GM23338 (cell line): ENCODE measurements at regions not wholly inside any gene's neighbourhood (a gene's known extent, or its start where the extent isn't known, plus 50 kb on each side); places are given as distances from the start of the nearest gene placed in this dataset.

ENCODE experiments used
- ATAC-seq: fragments of 200-7000 bp; cut with Tn5 transposase; 3 replicates; pipeline ENCODE4 v1.9.1; 2020
- DNase-seq: peaks from one replicate; pipeline ENCODE4 v3.0.0-alpha.2; 2015; ENCODE audit warnings: low spot score
- H2AFZ ChIP-seq: fragments of 200-600 bp; sonication (generic); 2 replicates; pipeline ENCODE4 v1.8.0; 2016; ENCODE audit warnings: antibody characterized with exemption, mild to moderate bottlenecking, moderate library complexity
- H3F3A ChIP-seq: fragments of 200-600 bp; sonication (generic); replicated peaks from 2 replicates; pipeline ENCODE4 v1.8.0; 2017; ENCODE audit warnings: antibody characterized with exemption, mixed run types, low read depth
- H3K27ac ChIP-seq: fragments of 200-600 bp; sonication (generic); 2 replicates; pipeline ENCODE4 v1.6.1; 2016; ENCODE audit warnings: low read depth
- H3K27me3 ChIP-seq: fragments of 200-600 bp; sonication (generic); 2 replicates; pipeline ENCODE4 v1.8.0; 2016; ENCODE audit warnings: mild to moderate bottlenecking, mixed run types, moderate library complexity; ENCODE audit not compliant: insufficient read depth
- H3K36me3 ChIP-seq: fragments of 200-600 bp; sonication (generic); 2 replicates; pipeline ENCODE4 v1.8.0; 2016; ENCODE audit warnings: mild to moderate bottlenecking; ENCODE audit not compliant: insufficient read depth
- H3K4me1 ChIP-seq: fragments of 200-600 bp; sonication (generic); 2 replicates; pipeline ENCODE4 v1.8.0; 2016; ENCODE audit warnings: mild to moderate bottlenecking, moderate library complexity; ENCODE audit not compliant: insufficient read depth
- H3K4me2 ChIP-seq: fragments of 200-600 bp; sonication (generic); 2 replicates; pipeline ENCODE4 v1.7.1; 2017; ENCODE audit warnings: mixed run types
- H3K4me3 ChIP-seq: fragments of 200-600 bp; sonication (generic); 2 replicates; pipeline ENCODE4 v1.6.1; 2016; ENCODE audit warnings: mixed run types
- H3K79me2 ChIP-seq: fragments of 200-600 bp; sonication (generic); replicated peaks from 2 replicates; pipeline ENCODE4 v1.8.0; 2017; ENCODE audit warnings: mild to moderate bottlenecking; ENCODE audit not compliant: insufficient read depth
- H3K9me2 ChIP-seq: fragments of 200-600 bp; sonication (generic); 2 replicates; pipeline ENCODE4 v1.8.0; 2017; ENCODE audit not compliant: insufficient read depth
- H4K20me1 ChIP-seq: fragments of 200-600 bp; sonication (generic); replicated peaks from 2 replicates; pipeline ENCODE4 v1.8.0; 2017; ENCODE audit warnings: mild to moderate bottlenecking; ENCODE audit not compliant: insufficient read depth
- H3K27ac Mint-ChIP-seq: 2 replicates; pipeline ENCODE4 v1.8.0; 2020; ENCODE audit warnings: inconsistent platforms, mild to moderate bottlenecking, moderate library complexity, mixed read lengths
- H3K27me3 Mint-ChIP-seq: 3 replicates; pipeline ENCODE4 v1.8.0; 2022; ENCODE audit warnings: low read depth, mild to moderate bottlenecking, moderate library complexity, mixed read lengths, inconsistent platforms; ENCODE audit not compliant: insufficient read depth, poor library complexity
- H3K36me3 Mint-ChIP-seq: 3 replicates; pipeline ENCODE4 v1.8.0; 2021; ENCODE audit warnings: low read depth, mild to moderate bottlenecking, inconsistent platforms, moderate library complexity, mixed read lengths
- H3K4me1 Mint-ChIP-seq: 3 replicates; pipeline ENCODE4 v1.8.0; 2020; ENCODE audit warnings: mild to moderate bottlenecking, inconsistent platforms, mixed read lengths
- H3K4me3 Mint-ChIP-seq: 3 replicates; pipeline ENCODE4 v1.8.0; 2021; ENCODE audit warnings: moderate library complexity, mild to moderate bottlenecking, inconsistent platforms, mixed read lengths
- H3K9me3 Mint-ChIP-seq: 3 replicates; pipeline ENCODE4 v1.8.0; 2020; ENCODE audit warnings: moderate library complexity, mild to moderate bottlenecking, inconsistent platforms, mixed read lengths
- CTCF ChIP-seq, 2 experiments: fragments of 200-600 bp in 1 of 2; sonication (generic) in 1 of 2; conservative IDR thresholded peaks; 2 replicates each; pipeline versions ENCODE4 v1.5.1 to v1.6.1; 2016 to 2017; ENCODE audit warnings: antibody characterized with exemption in 2 of 2, low read depth in 2 of 2, mild to moderate bottlenecking in 2 of 2, moderate library complexity in 1 of 2
- NANOG ChIP-seq: IDR thresholded peaks from 2 replicates; pipeline ENCODE4 v1.6.1; 2016; ENCODE audit warnings: antibody characterized with exemption, borderline replicate concordance
- POLR2AphosphoS5 ChIP-seq: IDR thresholded peaks from 2 replicates; pipeline ENCODE4 v1.6.1; 2016; ENCODE audit warnings: antibody characterized with exemption, low read depth
- REST ChIP-seq: IDR thresholded peaks from one replicate; pipeline ENCODE4 v1.6.1; 2018; ENCODE audit warnings: antibody characterized with exemption; ENCODE audit not compliant: unreplicated experiment
- ZNF331 ChIP-seq: fragments of 250-450 bp; sonication (Bioruptor Pico); IDR thresholded peaks from 2 replicates; pipeline ENCODE4 v1.5.0; 2020; ENCODE audit warnings: low read depth, mild to moderate bottlenecking, moderate library complexity

GRCh38 chr17:33709881-33710280 lies 416.8 kb upstream of the ASIC2 start:
- Mint-ChIP-seq H3K9me3 (no peaks in the 10 kb centered on the region), H3K36me3 (no peaks in the 10 kb centered on the region), H3K27me3 (peaks cover 3% of the 10 kb centered on the region), H3K4me1 (no peaks in the 10 kb centered on the region), H3K27ac (no peak overlapping the region), H3K4me3 (no peak overlapping the region)
- Histone ChIP-seq H3K4me1 (no peaks in the 10 kb centered on the region), H3K27ac (no peak overlapping the region), H2AFZ (no peak overlapping the region), H3F3A (no peaks in the 10 kb centered on the region), H3K27me3 (no peaks in the 10 kb centered on the region), H3K4me3 (no peak overlapping the region), H3K79me2 (no peaks in the 10 kb centered on the region), H3K36me3 (0 out of 2 replicates have a peak, but pooled peaks cover 3% of the 10 kb centered on the region), H3K9me2 (no peaks in the 10 kb centered on the region), H4K20me1 (no peaks in the 10 kb centered on the region), H3K4me2 (no peak overlapping the region)
- ATAC-seq (no peak), DNase-seq (no peak)
- TF ChIP-seq POLR2AphosphoS5: no peak
- TF ChIP-seq CTCF (conservative IDR thresholded peaks at IDR 0.05; ENCODE audit: low read depth in 2 of 2): no peak
- TF ChIP-seq REST: no peak
- TF ChIP-seq NANOG: no peak

GRCh38 chr17:33712120-33712519 lies 419.0 kb upstream of the ASIC2 start:
- DNase-seq: peak; percentile 41

More at GRCh38 chr17:33712120-33712519, 419.0 kb upstream of the ASIC2 start:
- Histone ChIP-seq H2AFZ (no peak overlapping the region), H3F3A (no peaks in the 10 kb centered on the region), H3K27me3 (no peaks in the 10 kb centered on the region), H3K4me1 (no peaks in the 10 kb centered on the region), H4K20me1 (no peaks in the 10 kb centered on the region), H3K79me2 (no peaks in the 10 kb centered on the region), H3K27ac (no peak overlapping the region), H3K9me2 (no peaks in the 10 kb centered on the region), H3K4me2 (no peak overlapping the region), H3K36me3 (no peaks in the 10 kb centered on the region), H3K4me3 (no peak overlapping the region)
- Mint-ChIP-seq H3K36me3 (no peaks in the 10 kb centered on the region), H3K9me3 (no peaks in the 10 kb centered on the region), H3K27ac (no peak overlapping the region), H3K27me3 (peaks cover 6% of the 10 kb centered on the region), H3K4me3 (no peak overlapping the region), H3K4me1 (no peaks in the 10 kb centered on the region)
- peak; percentile 76 for ATAC-seq
- TF ChIP-seq CTCF (conservative IDR thresholded peaks at IDR 0.05; ENCODE audit: low read depth in 2 of 2) (peak; percentile 47 to 59), ZNF331 (CRISPR knock-in tag) (no peak)
